NCI-H1105 treated with DMSO at 0.1 percent for 48 hours (cell line): ENCODE measurements at regions not wholly inside any gene's neighbourhood (a gene's known extent, or its start where the extent isn't known, plus 50 kb on each side); places are given as distances from the start of the nearest gene placed in this dataset.

Experiments used
- DNase-seq: peaks from one replicate; lab custom pipeline; 2025; lab: John Stamatoyannopoulos, UW

- no peak for DNase-seq
These were observed 90.8 kb upstream of the ZNF618 start for GRCh38 chr9:113785334-113785733.

- DNase-seq: no peak
These were observed 90.0 kb upstream of the ZNF618 start for GRCh38 chr9:113786071-113786470.

GRCh38 chr9:113787871-113788270, 88.2 kb upstream of the ZNF618 start:
- DNase-seq: no peak

GRCh38 chr9:113788616-113789330, 87.3 kb upstream of the ZNF618 start:
- no peak for DNase-seq

- peak; percentile 12 for DNase-seq
These were observed 86.0 kb upstream of the ZNF618 start for GRCh38 chr9:113790093-113790492.

- no peak for DNase-seq
These were observed 82.6 kb upstream of the ZNF618 start for GRCh38 chr9:113793558-113793957.

- DNase-seq: no peak
These were observed 81.4 kb upstream of the ZNF618 start for GRCh38 chr9:113794721-113795120.

- DNase-seq: no peak
These were observed 80.2 kb upstream of the ZNF618 start for GRCh38 chr9:113795811-113796392.

GRCh38 chr9:113796646-113797426, 79.3 kb upstream of the ZNF618 start:
- DNase-seq: no peak

GRCh38 chr9:113798062-113799030, 77.8 kb upstream of the ZNF618 start:
- DNase-seq: no peak

GRCh38 chr9:113800276-113800675, 75.8 kb upstream of the ZNF618 start:
- no peak for DNase-seq

- DNase-seq: no peak
These were observed 72.1 kb upstream of the ZNF618 start for GRCh38 chr9:113803811-113804589.

GRCh38 chr9:113805486-113806132, 70.5 kb upstream of the ZNF618 start:
- DNase-seq: no peak

GRCh38 chr9:113807173-113808061, 68.7 kb upstream of the ZNF618 start:
- peak; percentile 62 for DNase-seq

GRCh38 chr9:113808391-113809358, 67.4 kb upstream of the ZNF618 start:
- DNase-seq: no peak

- peak; percentile 33 for DNase-seq
These were observed 58.9 kb upstream of the ZNF618 start for GRCh38 chr9:113817171-113817570.

- DNase-seq: no peak
These were observed 57.7 kb upstream of the ZNF618 start for GRCh38 chr9:113818391-113818790.

- DNase-seq: no peak
These were observed 53.8 kb upstream of the ZNF618 start for GRCh38 chr9:113822315-113822714.
